ENCODE measurements at regions not wholly inside any gene's neighbourhood (a gene's known extent, or its start where the extent isn't known, plus 50 kb on each side); places are given as distances from the start of the nearest gene placed in this dataset.
"Not testable (repeated sequence)": the region's sequence is repeated elsewhere in the genome, so short reads cannot be mapped to it uniquely, and the experiment has no call there.

GRCh38 chr17:20944014-20944865, 98.6 kb downstream of the USP22 start:
- no peak for DNase-seq (ENCODE audit: low spot score)

DNA sequence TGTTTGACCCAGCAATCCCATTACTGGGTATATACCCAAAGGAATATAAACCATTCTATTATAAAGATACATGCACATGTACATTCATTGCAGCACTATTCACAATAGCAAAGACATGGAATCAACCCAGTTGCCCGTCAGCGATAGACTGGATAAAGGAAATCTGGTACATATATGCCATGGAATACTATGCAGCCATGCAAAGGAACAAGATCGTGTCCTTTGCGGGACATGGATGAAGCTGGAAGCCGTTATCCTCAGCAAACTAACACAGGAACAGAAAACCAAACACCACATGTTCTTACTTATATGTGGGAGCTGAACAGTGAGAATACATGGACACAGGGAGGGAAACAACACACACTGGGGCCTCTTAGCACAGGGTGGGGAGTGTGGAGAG, 95.1 kb downstream of the USP22 start:
- not testable (repeated sequence) for DNase-seq (ENCODE audit: low spot score)

DNA sequence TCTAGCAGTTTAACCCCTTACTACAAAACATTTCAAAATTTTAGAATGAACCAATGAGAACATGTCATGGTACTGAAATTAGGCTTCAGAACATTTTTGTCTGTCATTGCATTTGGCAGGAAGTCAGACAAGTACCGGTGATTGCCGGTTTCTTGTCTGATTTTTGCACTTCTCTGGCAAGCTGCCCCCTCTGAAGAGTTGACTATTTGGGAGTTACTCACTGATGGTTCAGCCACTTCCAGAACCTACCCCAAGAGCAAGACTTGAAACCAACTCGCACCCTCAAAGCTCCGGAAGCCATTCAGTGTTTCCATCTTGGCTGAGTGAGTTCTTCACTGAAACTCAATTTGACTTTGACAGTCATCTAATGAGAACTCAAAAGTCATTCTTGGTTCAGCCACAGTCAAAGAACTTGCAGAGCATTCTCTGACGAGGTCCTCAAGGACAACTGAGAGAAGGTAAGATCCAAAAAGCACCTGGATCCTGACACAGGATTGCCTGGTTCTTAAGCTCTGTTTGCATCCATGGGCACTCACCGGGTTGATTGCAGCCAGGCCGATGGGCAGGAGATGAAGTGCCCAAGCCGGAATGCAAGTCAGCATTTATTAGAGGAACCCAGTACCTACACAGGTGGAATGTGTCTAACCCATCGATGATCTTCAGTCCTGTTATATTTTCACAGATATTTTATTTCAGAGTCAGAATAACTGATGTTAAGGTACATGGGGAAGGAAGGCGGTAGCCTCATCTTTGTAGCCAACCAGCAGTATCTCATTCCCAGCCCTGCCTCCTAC, 93.6 kb downstream of the USP22 start:
- no peak for DNase-seq (ENCODE audit: low spot score)

Measured in kidney capillary endothelial cell (primary cell).